ENCODE measurements at regions not wholly inside any gene's neighbourhood (a gene's known extent, or its start where the extent isn't known, plus 50 kb on each side); places are given as distances from the start of the nearest gene placed in this dataset.

GRCh38 chr16:64540434-64540833 is 581.4 kb downstream of the CDH11 start:
- no peak for DNase-seq (ENCODE audit: low read depth in 2 of 2)

GRCh38 chr16:64539811-64540371 is 582.0 kb downstream of the CDH11 start:
- DNase-seq (ENCODE audit: low read depth in 2 of 2) = no peak

GRCh38 chr16:64534180-64534780 is 587.6 kb downstream of the CDH11 start:
- DNase-seq (ENCODE audit: low read depth in 2 of 2) = no peak

- no peak for DNase-seq (ENCODE audit: low read depth in 2 of 2)
Observed at GRCh38 chr16:64532691-64533090, 589.2 kb downstream of the CDH11 start.

GRCh38 chr16:64532117-64532516 is 589.7 kb downstream of the CDH11 start:
- no peak for DNase-seq (ENCODE audit: low read depth in 2 of 2)

- DNase-seq (ENCODE audit: low read depth in 2 of 2) = no peak
Observed at GRCh38 chr16:64531401-64531800, 590.5 kb downstream of the CDH11 start.

GRCh38 chr16:64522548-64522947 is 599.3 kb downstream of the CDH11 start:
- no peak for DNase-seq (ENCODE audit: low read depth in 2 of 2)

- DNase-seq (ENCODE audit: low read depth in 2 of 2) = no peak
Observed at GRCh38 chr16:64513871-64514270, 608.0 kb downstream of the CDH11 start.

- DNase-seq (ENCODE audit: low read depth in 2 of 2) = no peak
Observed at GRCh38 chr16:64507240-64508024, 614.4 kb downstream of the CDH11 start.

GRCh38 chr16:64499211-64499610 is 622.7 kb downstream of the CDH11 start:
- no peak for DNase-seq (ENCODE audit: low read depth in 2 of 2)

- DNase-seq (ENCODE audit: low read depth in 2 of 2) = no peak
Observed at GRCh38 chr16:64498363-64498762, 623.5 kb downstream of the CDH11 start.

- DNase-seq (ENCODE audit: low read depth in 2 of 2) = no peak
Observed at GRCh38 chr16:64493709-64494108, 628.2 kb downstream of the CDH11 start.

- DNase-seq (ENCODE audit: low read depth in 2 of 2) = no peak
Observed at GRCh38 chr16:64489449-64489848, 632.4 kb downstream of the CDH11 start.

GRCh38 chr16:64486561-64486960 is 635.3 kb downstream of the CDH11 start:
- no peak for DNase-seq (ENCODE audit: low read depth in 2 of 2)

- no peak for DNase-seq (ENCODE audit: low read depth in 2 of 2)
Observed at GRCh38 chr16:64481497-64481896, 640.4 kb downstream of the CDH11 start.

GRCh38 chr16:64478252-64478906 is 643.5 kb downstream of the CDH11 start:
- DNase-seq (ENCODE audit: low read depth in 2 of 2) = no peak

GRCh38 chr16:64475627-64476351 is 646.1 kb downstream of the CDH11 start:
- no peak for DNase-seq (ENCODE audit: low read depth in 2 of 2)

GRCh38 chr16:64470916-64471315 is 650.9 kb downstream of the CDH11 start:
- DNase-seq (ENCODE audit: low read depth in 2 of 2) = no peak

- no peak for DNase-seq (ENCODE audit: low read depth in 2 of 2)
Observed at GRCh38 chr16:64469906-64470702, 651.8 kb downstream of the CDH11 start.

- DNase-seq (ENCODE audit: low read depth in 2 of 2) = no peak
Observed at GRCh38 chr16:64469351-64469750, 652.5 kb downstream of the CDH11 start.

- no peak for DNase-seq (ENCODE audit: low read depth in 2 of 2)
Observed at GRCh38 chr16:64468515-64469090, 653.3 kb downstream of the CDH11 start.

Measured in stimulated activated CD4-positive, alpha-beta T cell treated with anti-CD3 and anti-CD28 coated beads, Interleukin-4, amount 100 ng/mL, for 48 hours (primary cell).